ENCODE measurements at regions not wholly inside any gene's neighbourhood (a gene's known extent, or its start where the extent isn't known, plus 50 kb on each side); places are given as distances from the start of the nearest gene placed in this dataset.

- Histone ChIP-seq H3K4me2 (no peak overlapping the region), H3K9me3 (no peaks in the 10 kb centered on the region), H3K4me1 (no peaks in the 10 kb centered on the region), H3K4me3 (no peak overlapping the region), H3K27ac (no peak overlapping the region)
- DNase-seq (ENCODE audit: low read depth in 1 of 2, low spot score in 1 of 2), result no peak
- no peak for FAIRE-seq
- 0% methylated on average over 1 of the region's 1 CpG for WGBS (ENCODE audit: missing lambda C conversion rate)
- no peak for ATAC-seq
- ChIA-PET CTCF (no interaction called here), POLR2A (no interaction called here)
- TF ChIP-seq ESRRA (IDR thresholded peaks at IDR 0.05; ENCODE audit: borderline replicate concordance, low read length), result no peak
- TF ChIP-seq RNF2 (IDR thresholded peaks at IDR 0.05; ENCODE audit: borderline replicate concordance, low read depth), result no peak
- no peak for TF ChIP-seq KDM5A (IDR thresholded peaks at IDR 0.05)
- no peak for TF ChIP-seq CBX8 (IDR thresholded peaks at IDR 0.05)
- no peak for TF ChIP-seq RFX5 (IDR thresholded peaks at IDR 0.05)
- no peak for TF ChIP-seq CHD2 (IDR thresholded peaks at IDR 0.05; ENCODE audit: low read length, partially characterized antibody)
- no peak for TF ChIP-seq MAZ (IDR thresholded peaks at IDR 0.05; ENCODE audit: borderline replicate concordance, low read depth, low read length)
- no peak for TF ChIP-seq E2F6 (IDR thresholded peaks at IDR 0.05; ENCODE audit: borderline replicate concordance, low read depth)
- no peak for TF ChIP-seq KDM1A (IDR thresholded peaks at IDR 0.05; ENCODE audit: low read depth)
- no peak for TF ChIP-seq GATA3 (IDR thresholded peaks at IDR 0.05; ENCODE audit: borderline replicate concordance)
- no peak for TF ChIP-seq HES2 (IDR thresholded peaks at IDR 0.05)
- TF ChIP-seq BCL3 (IDR thresholded peaks at IDR 0.05), result no peak
- no peak for TF ChIP-seq USF2 (IDR thresholded peaks at IDR 0.05)
- no peak for TF ChIP-seq TFCP2L1 (CRISPR knock-in tag; IDR thresholded peaks at IDR 0.05)
Measured at GRCh38 chr21:35678393-35678792, 381.9 kb downstream of the SETD4 start.

- no peak overlapping the region for H3K4me3 ChIP-seq
- ChIA-PET POLR2A (no interaction called here), CTCF (no interaction called here)
- H3K4me2 ChIP-seq, result no peak overlapping the region
- TF ChIP-seq ZFP36 (IDR thresholded peaks at IDR 0.05; ENCODE audit: borderline replicate concordance, partially characterized antibody) (no peak), FOSL2 (IDR thresholded peaks at IDR 0.05) (no peak), FOSL2 (CRISPR knock-in tag; IDR thresholded peaks at IDR 0.05) (no peak), CTCF (IDR thresholded peaks at IDR 0.05) (no peak), NPAS2 (CRISPR knock-in tag; IDR thresholded peaks at IDR 0.05; ENCODE audit: borderline replicate concordance) (no peak), RNF2 (IDR thresholded peaks at IDR 0.05; ENCODE audit: borderline replicate concordance, low read depth) (no peak), CEBPB (IDR thresholded peaks at IDR 0.05) (no peak), EP300 (IDR thresholded peaks at IDR 0.05) (no peak), HOXB5 (CRISPR knock-in tag; IDR thresholded peaks at IDR 0.05) (no peak), MYC (IDR thresholded peaks at IDR 0.05; ENCODE audit: borderline replicate concordance, low read length) (no peak), TP53 (CRISPR knock-in tag; IDR thresholded peaks at IDR 0.05) (no peak), ZC3H11A (IDR thresholded peaks at IDR 0.05) (no peak), REST (IDR thresholded peaks at IDR 0.05) (no peak), RAD21 (conservative IDR thresholded peaks at IDR 0.05 in 1 of 2, IDR thresholded peaks at IDR 0.05 in 1 of 2) (no peak)
- H3K27ac ChIP-seq, result no peak overlapping the region
- ATAC-seq (no peak), DNase-seq (ENCODE audit: low read depth in 1 of 2, low spot score in 1 of 2) (no peak), FAIRE-seq (no peak)
- no peaks in the 10 kb centered on the region for H3K9me3 ChIP-seq
- H3K4me1 ChIP-seq, result no peaks in the 10 kb centered on the region
- WGBS (ENCODE audit: missing lambda C conversion rate), result 10% methylated on average over 3 of the region's 3 CpGs
Measured at GRCh38 chr21:35677298-35677841, 383.0 kb downstream of the SETD4 start.

Data from A549 (cell line).